Liver (tissue), 7 donors: ENCODE measurements at regions not wholly inside any gene's neighbourhood (a gene's known extent, or its start where the extent isn't known, plus 50 kb on each side); places are given as distances from the start of the nearest gene placed in this dataset.

Experiments used
- DNase-seq: peaks from one replicate; pipeline ENCODE4 v3.0.0-alpha.2; 2017; ENCODE audit warnings: low spot score
- H3K27ac ChIP-seq, 2 donors: one replicate each; pipeline ENCODE4 v1.7.0; 2013; ENCODE audit warnings: inconsistent platforms in 2 of 2, low read length in 2 of 2, control low read depth in 1 of 2, low read depth in 1 of 2, mild to moderate bottlenecking in 1 of 2
- H3K27me3 ChIP-seq, 4 donors: one replicate each; pipeline versions ENCODE4 v1.6.1 to v1.7.0; 2013; ENCODE audit warnings: low read length in 3 of 4, inconsistent platforms in 1 of 4, mild to moderate bottlenecking in 1 of 4, moderate library complexity in 1 of 4; ENCODE audit not compliant: control insufficient read depth in 4 of 4, insufficient read depth in 4 of 4
- H3K36me3 ChIP-seq, 4 donors: one replicate each; pipeline versions ENCODE4 v1.6.1 to v1.7.0; 2013; ENCODE audit warnings: low read length in 3 of 4, mild to moderate bottlenecking in 3 of 4, low read depth in 1 of 4, moderate library complexity in 1 of 4; ENCODE audit not compliant: control insufficient read depth in 4 of 4, insufficient read depth in 3 of 4
- H3K4me1 ChIP-seq, 4 donors: one replicate each; pipeline versions ENCODE4 v1.6.1 to v1.7.0; 2013; ENCODE audit warnings: low read length in 3 of 4, mild to moderate bottlenecking in 3 of 4, moderate library complexity in 1 of 4; ENCODE audit not compliant: control insufficient read depth in 4 of 4, insufficient read depth in 4 of 4
- H3K4me3 ChIP-seq, 3 donors: one replicate each; pipeline versions ENCODE4 v1.6.1 to v1.7.0; 2013; ENCODE audit warnings: low read length in 3 of 3, control low read depth in 1 of 3, low read depth in 1 of 3, mild to moderate bottlenecking in 1 of 3
- H3K9ac ChIP-seq, 2 donors: one replicate each; pipeline ENCODE4 v1.7.0; 2013; ENCODE audit warnings: low read length in 2 of 2, mild to moderate bottlenecking in 2 of 2, moderate library complexity in 2 of 2, control low read depth in 1 of 2, low read depth in 1 of 2
- H3K9me3 ChIP-seq, 4 donors: one replicate each; pipeline versions ENCODE4 v1.6.1 to v1.7.0; 2013; ENCODE audit warnings: low read length in 3 of 4; ENCODE audit not compliant: control insufficient read depth in 4 of 4
- EGR1 ChIP-seq, 2 donors: IDR thresholded peaks; 2 replicates each; pipeline ENCODE4 v1.6.1; 2016 to 2018; ENCODE audit warnings: antibody characterized with exemption in 2 of 2, low read depth in 2 of 2
- FOXA1 ChIP-seq: IDR thresholded peaks from 2 replicates; pipeline ENCODE4 v1.6.1; 2016; ENCODE audit warnings: antibody characterized with exemption
- FOXA2 ChIP-seq: IDR thresholded peaks from 2 replicates; pipeline ENCODE4 v1.6.1; 2016; ENCODE audit warnings: antibody characterized with exemption
- GABPA ChIP-seq, 2 donors: IDR thresholded peaks in 1 of 2; conservative IDR thresholded peaks in 1 of 2; 2 replicates each; pipeline ENCODE4 v1.6.1; 2016; ENCODE audit warnings: antibody characterized with exemption in 2 of 2, mild to moderate bottlenecking in 1 of 2, moderate library complexity in 1 of 2
- HNF4A ChIP-seq, 2 donors: conservative IDR thresholded peaks; 2 replicates each; pipeline ENCODE4 v1.6.1; 2016; ENCODE audit warnings: antibody characterized with exemption in 2 of 2, mild to moderate bottlenecking in 2 of 2
- HNF4G ChIP-seq: IDR thresholded peaks from 2 replicates; pipeline ENCODE4 v1.6.1; 2016; ENCODE audit warnings: antibody characterized with exemption
- JUND ChIP-seq, 2 donors: IDR thresholded peaks; 2 replicates each; pipeline ENCODE4 v1.6.1; 2016; ENCODE audit warnings: antibody characterized with exemption in 2 of 2
- NR2F2 ChIP-seq: IDR thresholded peaks from 2 replicates; pipeline ENCODE4 v1.6.1; 2016; ENCODE audit warnings: antibody characterized with exemption
- RAD21 ChIP-seq, 2 donors: IDR thresholded peaks; 2 replicates each; pipeline ENCODE4 v1.6.1; 2016; ENCODE audit warnings: antibody characterized with exemption in 2 of 2, mild to moderate bottlenecking in 2 of 2
- RXRA ChIP-seq, 2 donors: IDR thresholded peaks; 2 replicates each; pipeline ENCODE4 v1.6.1; 2017 to 2018; ENCODE audit warnings: antibody characterized with exemption in 2 of 2, mild to moderate bottlenecking in 1 of 2
- SP1 ChIP-seq: IDR thresholded peaks from 2 replicates; pipeline ENCODE4 v1.6.1; 2018; ENCODE audit warnings: antibody characterized with exemption, mild to moderate bottlenecking
- TAF1 ChIP-seq: conservative IDR thresholded peaks from 2 replicates; pipeline ENCODE4 v1.6.1; 2016; ENCODE audit warnings: antibody characterized with exemption, mild to moderate bottlenecking
- YY1 ChIP-seq: IDR thresholded peaks from 2 replicates; pipeline ENCODE4 v1.6.1; 2016; ENCODE audit warnings: antibody characterized with exemption, mild to moderate bottlenecking
- WGBS: extraction: QIAGEN DNeasy Blood & Tissue Kit; methylation state at CpG from one replicate; pipeline ENCODE4 v1.1.7; 2013; 5-methylcytosine and 5-hydroxymethylcytosine counted together
- TF ChIP-seq, protein P1 (sequence below): IDR thresholded peaks from 2 replicates; pipeline ENCODE4 v1.6.1; 2016; ENCODE audit warnings: antibody characterized with exemption
- TF ChIP-seq, protein P2 (sequence below): IDR thresholded peaks from 2 replicates; pipeline ENCODE4 v1.6.1; 2016; ENCODE audit warnings: antibody characterized with exemption, mild to moderate bottlenecking
- TF ChIP-seq, protein P3 (sequence below): IDR thresholded peaks from 2 replicates; pipeline ENCODE4 v1.6.1; 2016; ENCODE audit warnings: antibody characterized with exemption
- donor health status: healthy.
- donor health status: healthy.
- donor health status: healthy.
- donor health status: healthy.

DNA sequence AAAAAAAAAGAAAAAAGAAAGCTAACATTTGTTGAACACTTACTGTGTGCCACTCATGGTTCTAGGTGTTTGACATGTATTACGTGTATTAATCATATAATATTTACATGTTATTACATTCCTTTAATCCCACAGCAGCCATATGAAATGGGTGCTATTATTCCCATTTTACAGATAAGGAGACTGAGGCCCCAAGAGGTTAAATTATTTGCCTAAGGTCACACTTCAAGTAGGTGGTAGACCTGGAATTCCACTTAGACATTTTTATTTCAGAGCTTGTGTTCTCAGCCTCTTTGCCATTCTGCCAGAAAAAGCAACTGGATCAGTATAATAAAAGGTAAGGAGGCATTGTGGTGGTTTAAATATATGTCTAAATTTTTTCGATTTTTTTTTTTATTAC is 55.1 kb upstream of the HS3ST4 start:
- Histone ChIP-seq H3K9ac (no peak overlapping the region), H3K4me3 (no peak overlapping the region), H3K9me3 (peaks cover 0 to 7% (median 0%) of the 10 kb centered on the region in 4 donors), H3K4me1 (no peaks in the 10 kb centered on the region), H3K27ac (no peak overlapping the region), H3K27me3 (peaks cover 0 to 4% (median 2%) of the 10 kb centered on the region in 4 donors), H3K36me3 (no peaks in the 10 kb centered on the region)
- no peak for DNase-seq
- 75% methylated on average over 2 of the region's 2 CpGs for WGBS
- TF ChIP-seq RAD21 (IDR thresholded peaks at IDR 0.05): no peak
- TF ChIP-seq FOXA1: no peak
- TF ChIP-seq, protein P1, sequence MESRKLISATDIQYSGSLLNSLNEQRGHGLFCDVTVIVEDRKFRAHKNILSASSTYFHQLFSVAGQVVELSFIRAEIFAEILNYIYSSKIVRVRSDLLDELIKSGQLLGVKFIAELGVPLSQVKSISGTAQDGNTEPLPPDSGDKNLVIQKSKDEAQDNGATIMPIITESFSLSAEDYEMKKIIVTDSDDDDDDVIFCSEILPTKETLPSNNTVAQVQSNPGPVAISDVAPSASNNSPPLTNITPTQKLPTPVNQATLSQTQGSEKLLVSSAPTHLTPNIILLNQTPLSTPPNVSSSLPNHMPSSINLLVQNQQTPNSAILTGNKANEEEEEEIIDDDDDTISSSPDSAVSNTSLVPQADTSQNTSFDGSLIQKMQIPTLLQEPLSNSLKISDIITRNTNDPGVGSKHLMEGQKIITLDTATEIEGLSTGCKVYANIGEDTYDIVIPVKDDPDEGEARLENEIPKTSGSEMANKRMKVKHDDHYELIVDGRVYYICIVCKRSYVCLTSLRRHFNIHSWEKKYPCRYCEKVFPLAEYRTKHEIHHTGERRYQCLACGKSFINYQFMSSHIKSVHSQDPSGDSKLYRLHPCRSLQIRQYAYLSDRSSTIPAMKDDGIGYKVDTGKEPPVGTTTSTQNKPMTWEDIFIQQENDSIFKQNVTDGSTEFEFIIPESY: no peak
- TF ChIP-seq, protein P2, sequence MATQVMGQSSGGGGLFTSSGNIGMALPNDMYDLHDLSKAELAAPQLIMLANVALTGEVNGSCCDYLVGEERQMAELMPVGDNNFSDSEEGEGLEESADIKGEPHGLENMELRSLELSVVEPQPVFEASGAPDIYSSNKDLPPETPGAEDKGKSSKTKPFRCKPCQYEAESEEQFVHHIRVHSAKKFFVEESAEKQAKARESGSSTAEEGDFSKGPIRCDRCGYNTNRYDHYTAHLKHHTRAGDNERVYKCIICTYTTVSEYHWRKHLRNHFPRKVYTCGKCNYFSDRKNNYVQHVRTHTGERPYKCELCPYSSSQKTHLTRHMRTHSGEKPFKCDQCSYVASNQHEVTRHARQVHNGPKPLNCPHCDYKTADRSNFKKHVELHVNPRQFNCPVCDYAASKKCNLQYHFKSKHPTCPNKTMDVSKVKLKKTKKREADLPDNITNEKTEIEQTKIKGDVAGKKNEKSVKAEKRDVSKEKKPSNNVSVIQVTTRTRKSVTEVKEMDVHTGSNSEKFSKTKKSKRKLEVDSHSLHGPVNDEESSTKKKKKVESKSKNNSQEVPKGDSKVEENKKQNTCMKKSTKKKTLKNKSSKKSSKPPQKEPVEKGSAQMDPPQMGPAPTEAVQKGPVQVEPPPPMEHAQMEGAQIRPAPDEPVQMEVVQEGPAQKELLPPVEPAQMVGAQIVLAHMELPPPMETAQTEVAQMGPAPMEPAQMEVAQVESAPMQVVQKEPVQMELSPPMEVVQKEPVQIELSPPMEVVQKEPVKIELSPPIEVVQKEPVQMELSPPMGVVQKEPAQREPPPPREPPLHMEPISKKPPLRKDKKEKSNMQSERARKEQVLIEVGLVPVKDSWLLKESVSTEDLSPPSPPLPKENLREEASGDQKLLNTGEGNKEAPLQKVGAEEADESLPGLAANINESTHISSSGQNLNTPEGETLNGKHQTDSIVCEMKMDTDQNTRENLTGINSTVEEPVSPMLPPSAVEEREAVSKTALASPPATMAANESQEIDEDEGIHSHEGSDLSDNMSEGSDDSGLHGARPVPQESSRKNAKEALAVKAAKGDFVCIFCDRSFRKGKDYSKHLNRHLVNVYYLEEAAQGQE: no peak
- no peak for TF ChIP-seq HNF4A (conservative IDR thresholded peaks at IDR 0.05)
- TF ChIP-seq TAF1: no peak
- TF ChIP-seq HNF4G: no peak
- no peak for TF ChIP-seq RXRA (IDR thresholded peaks at IDR 0.05)

DNA sequence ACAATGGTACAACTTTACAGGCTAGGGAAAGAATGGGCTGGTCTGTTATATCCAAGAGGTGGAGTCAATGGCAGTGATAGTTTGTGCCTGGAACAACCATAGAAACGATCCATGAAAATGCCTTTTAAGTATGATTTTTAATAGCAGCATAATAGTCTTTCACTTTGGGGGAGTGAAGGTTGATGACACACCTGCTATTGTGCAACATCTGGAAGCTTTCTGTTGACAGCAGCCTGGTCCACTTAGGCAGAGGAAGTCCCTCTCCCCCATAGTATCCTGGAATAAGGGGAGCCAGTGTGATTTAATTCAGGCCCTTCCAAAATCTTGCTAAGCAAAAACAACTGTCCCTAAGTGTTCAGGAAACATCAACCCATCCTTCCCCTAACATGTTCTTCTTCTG is 56.3 kb upstream of the HS3ST4 start:
- Histone ChIP-seq H3K4me1 (no peaks in the 10 kb centered on the region), H3K27me3 (peaks cover 0 to 4% (median 2%) of the 10 kb centered on the region in 4 donors), H3K4me3 (no peak overlapping the region), H3K9ac (no peak overlapping the region), H3K27ac (no peak overlapping the region), H3K36me3 (no peaks in the 10 kb centered on the region), H3K9me3 (peaks cover 0 to 5% (median 0%) of the 10 kb centered on the region in 4 donors)
- TF ChIP-seq EGR1 (IDR thresholded peaks at IDR 0.05; ENCODE audit: low read depth in 2 of 2) (no peak), YY1 (no peak), HNF4G (no peak), TAF1 (no peak), NR2F2 (no peak), FOXA2 (no peak), FOXA1 (no peak), HNF4A (conservative IDR thresholded peaks at IDR 0.05) (no peak), SP1 (no peak), JUND (IDR thresholded peaks at IDR 0.05) (no peak), GABPA (IDR thresholded peaks at IDR 0.05 in 1 of 2, conservative IDR thresholded peaks at IDR 0.05 in 1 of 2) (no peak), RXRA (IDR thresholded peaks at IDR 0.05) (no peak)
- TF ChIP-seq, protein P3, sequence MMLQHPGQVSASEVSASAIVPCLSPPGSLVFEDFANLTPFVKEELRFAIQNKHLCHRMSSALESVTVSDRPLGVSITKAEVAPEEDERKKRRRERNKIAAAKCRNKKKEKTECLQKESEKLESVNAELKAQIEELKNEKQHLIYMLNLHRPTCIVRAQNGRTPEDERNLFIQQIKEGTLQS: no peak
- 49% methylated on average over 1 of the region's 1 CpG for WGBS
- DNase-seq: no peak
